MCF 10A (cell line): ENCODE measurements at regions not wholly inside any gene's neighbourhood (a gene's known extent, or its start where the extent isn't known, plus 50 kb on each side); places are given as distances from the start of the nearest gene placed in this dataset.

Experiments
- BruUV-seq: library from RNA; stranded (reverse); fragments of 400-500 nt; replicated peaks from 2 replicates; lab custom pipeline; 2021; lab: Mats Ljungman, UMichigan
- CTCF ChIA-PET: fragments of 300-600 bp; sonication (Branson Sonifier 250); formaldehyde crosslinking; extraction: SDS; loops from one replicate; lab custom pipeline; 2021; ENCODE audit warnings: antibody characterized with exemption, inconsistent platforms; lab: Yijun Ruan, JAX
- POLR2A ChIA-PET: fragments of 300-600, 350-650 bp; sonication (Branson Sonifier 250); formaldehyde crosslinking; extraction: SDS; loops from one replicate; lab custom pipeline; 2020; ENCODE audit warnings: antibody characterized with exemption, inconsistent platforms; lab: Yijun Ruan, JAX
- DNase-seq: peaks from one replicate; pipeline ENCODE4 v3.0.0-alpha.2; 2018; ENCODE audit not compliant: unreplicated experiment
- H3K27ac Mint-ChIP-seq: one replicate; pipeline ENCODE4 v1.8.0; 2022; ENCODE audit warnings: mild to moderate bottlenecking, low read depth, mixed read lengths; ENCODE audit not compliant: unreplicated experiment
- H3K27me3 Mint-ChIP-seq: one replicate; pipeline ENCODE4 v1.8.0; 2022; ENCODE audit warnings: mixed read lengths; ENCODE audit not compliant: insufficient read depth, unreplicated experiment
- H3K36me3 Mint-ChIP-seq: one replicate; pipeline ENCODE4 v1.8.0; 2022; ENCODE audit warnings: mild to moderate bottlenecking, moderate library complexity, mixed read lengths; ENCODE audit not compliant: insufficient read depth, unreplicated experiment
- H3K4me1 Mint-ChIP-seq: one replicate; pipeline ENCODE4 v1.8.0; 2022; ENCODE audit warnings: mixed read lengths; ENCODE audit not compliant: insufficient read depth, unreplicated experiment
- H3K4me3 Mint-ChIP-seq: one replicate; pipeline ENCODE4 v1.8.0; 2022; ENCODE audit warnings: mild to moderate bottlenecking, moderate library complexity, mixed read lengths; ENCODE audit not compliant: unreplicated experiment
- H3K9me3 Mint-ChIP-seq: one replicate; pipeline ENCODE4 v1.8.0; 2022; ENCODE audit warnings: mixed read lengths; ENCODE audit not compliant: unreplicated experiment
- CTCF ChIP-seq: fragments of 200-600 bp; IDR thresholded peaks from one replicate; pipeline ENCODE4 v1.8.0; 2022; ENCODE audit warnings: antibody characterized with exemption, mild to moderate bottlenecking; ENCODE audit not compliant: unreplicated experiment
- intact Hi-C: fragments of 100-400 bp; cut with micrococcal nuclease; formaldehyde crosslinking; loops from 2 replicates; pipeline ENCODE4 v1.14.1; 2022

GRCh38 chr20:50415021-50415515 lies 95.1 kb upstream of the PTPN1 start:
- Mint-ChIP-seq H3K36me3 (peaks cover 24% of the 10 kb centered on the region), H3K9me3 (no peaks in the 10 kb centered on the region), H3K27me3 (no peaks in the 10 kb centered on the region), H3K27ac (peak overlapping the region; percentile 96), H3K4me3 (no peak overlapping the region), H3K4me1 (peaks cover 43% of the 10 kb centered on the region)
- no peak for TF ChIP-seq CTCF
- ChIA-PET CTCF (interaction anchor here (0.6 to 3.1 kb wide), 9 partner anchors 15 to 224 kb away, joined by 3 to 12 read pairs (median 4); partner anchors contain the start of gene CEBPB), POLR2A (interaction anchor here (0.6 to 4.1 kb wide), 21 partner anchors 9 to 364 kb away, joined by 3 to 21 read pairs (median 4); partner anchors contain the start of gene UBE2V1)
- intact Hi-C loops: loop anchor here (5.0 kb wide), 1 partner anchor 37 kb away; no protein-coding TSS in a partner anchor
- no peak for DNase-seq
- TSS peak; percentile 60 for BruUV-seq

- H3K4me3 Mint-ChIP-seq: peak overlapping the region; percentile 59
- no peaks in the 10 kb centered on the region for H3K27me3 Mint-ChIP-seq
- intact Hi-C loops: loop anchor here (5.0 kb wide), 1 partner anchor 37 kb away; no protein-coding TSS in a partner anchor
- H3K36me3 Mint-ChIP-seq: peaks cover 24% of the 10 kb centered on the region
- H3K4me1 Mint-ChIP-seq: peaks cover 43% of the 10 kb centered on the region
- ChIA-PET CTCF (interaction anchor here (0.5 to 3.1 kb wide), 11 partner anchors 14 to 225 kb away, joined by 3 to 12 read pairs (median 4); partner anchors contain the start of gene CEBPB), POLR2A (interaction anchor here (0.6 to 4.1 kb wide), 20 partner anchors 9 to 364 kb away, joined by 3 to 21 read pairs (median 4); partner anchors contain the start of genes CEBPB and UBE2V1)
- TSS peak; percentile 83 for BruUV-seq
- peak overlapping the region; percentile 96 for H3K27ac Mint-ChIP-seq
- peak; percentile 99 for DNase-seq
- H3K9me3 Mint-ChIP-seq: no peaks in the 10 kb centered on the region
- TF ChIP-seq CTCF: no peak
These were observed 94.5 kb upstream of the PTPN1 start for GRCh38 chr20:50415516-50416268.

- Mint-ChIP-seq H3K4me1 (peaks cover 43% of the 10 kb centered on the region), H3K27ac (peak overlapping the region; percentile 96), H3K36me3 (peaks cover 24% of the 10 kb centered on the region), H3K27me3 (no peaks in the 10 kb centered on the region), H3K9me3 (no peaks in the 10 kb centered on the region), H3K4me3 (peak overlapping the region; percentile 59)
- peak; percentile 42 for DNase-seq
- no peak for TF ChIP-seq CTCF
- POLR2A ChIA-PET: interaction anchor here (0.8 to 4.1 kb wide), 11 partner anchors 34 to 251 kb away, joined by 3 to 21 read pairs (median 4); partner anchors contain the start of gene CEBPB
- intact Hi-C loops: loop anchor here (5.0 kb wide), 1 partner anchor 36 kb away; no protein-coding TSS in a partner anchor
- CTCF ChIA-PET: interaction anchor here (0.5 to 3.1 kb wide), 7 partner anchors 17 to 295 kb away, joined by 3 to 12 read pairs (median 3); no protein-coding TSS in a partner anchor
- BruUV-seq: no TSS peak
These were observed 93.7 kb upstream of the PTPN1 start for GRCh38 chr20:50416269-50417022.
